Left renal cortex interstitium (tissue), 4 donors: ENCODE measurements at regions not wholly inside any gene's neighbourhood (a gene's known extent, or its start where the extent isn't known, plus 50 kb on each side); places are given as distances from the start of the nearest gene placed in this dataset.

Experiments used
- DNase-seq, 4 donors: peaks; one replicate each; pipeline ENCODE4 v3.0.0-alpha.2; 2013; ENCODE audit warnings: low read depth in 4 of 4, low spot score in 2 of 4, missing footprints in 1 of 4

- DNase-seq = no peak
These were observed 140.5 kb upstream of the HNRNPA3 start for GRCh38 chr2:177072090-177072489.

GRCh38 chr2:177073611-177074010, 139.0 kb upstream of the HNRNPA3 start:
- DNase-seq = no peak

- DNase-seq = peak in 2 of 4 donors; percentile 48 to 58
These were observed 138.4 kb upstream of the HNRNPA3 start for GRCh38 chr2:177074099-177074710.

- no peak for DNase-seq
These were observed 137.3 kb upstream of the HNRNPA3 start for GRCh38 chr2:177075254-177075653.

- DNase-seq = no peak
These were observed 135.9 kb upstream of the HNRNPA3 start for GRCh38 chr2:177076636-177077179.

GRCh38 chr2:177077778-177078177, 134.8 kb upstream of the HNRNPA3 start:
- DNase-seq = no peak

GRCh38 chr2:177078416-177078815, 134.2 kb upstream of the HNRNPA3 start:
- DNase-seq = no peak

- DNase-seq = no peak
These were observed 133.7 kb upstream of the HNRNPA3 start for GRCh38 chr2:177078855-177079254.

- DNase-seq = no peak
These were observed 131.8 kb upstream of the HNRNPA3 start for GRCh38 chr2:177080746-177081284.

- no peak for DNase-seq
These were observed 128.0 kb upstream of the HNRNPA3 start for GRCh38 chr2:177084607-177085006.

- DNase-seq = no peak
These were observed 124.1 kb upstream of the HNRNPA3 start for GRCh38 chr2:177088529-177088928.

- no peak for DNase-seq
These were observed 121.6 kb upstream of the HNRNPA3 start for GRCh38 chr2:177090967-177091366.

- no peak for DNase-seq
These were observed 119.2 kb upstream of the HNRNPA3 start for GRCh38 chr2:177093371-177093770.

- DNase-seq = no peak
These were observed 114.5 kb upstream of the HNRNPA3 start for GRCh38 chr2:177098001-177098613.

- no peak for DNase-seq
These were observed 110.7 kb upstream of the HNRNPA3 start for GRCh38 chr2:177101930-177102329.

GRCh38 chr2:177106212-177106611, 106.4 kb upstream of the HNRNPA3 start:
- DNase-seq = no peak

- no peak for DNase-seq
These were observed 103.7 kb upstream of the HNRNPA3 start for GRCh38 chr2:177108890-177109289.

- no peak for DNase-seq
These were observed 97.9 kb upstream of the HNRNPA3 start for GRCh38 chr2:177114712-177115111.

GRCh38 chr2:177117755-177118154, 94.8 kb upstream of the HNRNPA3 start:
- no peak for DNase-seq

- no peak for DNase-seq
These were observed 94.0 kb upstream of the HNRNPA3 start for GRCh38 chr2:177118636-177119035.

GRCh38 chr2:177119099-177119498, 93.5 kb upstream of the HNRNPA3 start:
- no peak for DNase-seq

GRCh38 chr2:177123048-177123447, 89.5 kb upstream of the HNRNPA3 start:
- DNase-seq = no peak
